HepG2 (cell line): ENCODE measurements at regions not wholly inside any gene's neighbourhood (a gene's known extent, or its start where the extent isn't known, plus 50 kb on each side); places are given as distances from the start of the nearest gene placed in this dataset.

ENCODE experiments used
- ATAC-seq: fragments of 200-7000 bp; cut with Tn5 transposase; 3 replicates; pipeline ENCODE4 v1.9.1; 2020; ENCODE audit warnings: mild to moderate bottlenecking, moderate library complexity
- BruUV-seq: library from RNA; stranded (reverse); fragments of 400-500 nt; replicated peaks from 2 replicates; lab custom pipeline; 2021; lab: Mats Ljungman, UMichigan
- CTCF ChIA-PET: fragments of 300-600 bp; formaldehyde crosslinking; extraction: SDS; loops from one replicate; lab custom pipeline; 2021; ENCODE audit warnings: low total read pairs, inconsistent platforms, low intra/inter-chr PET ratio; lab: Yijun Ruan, JAX
- POLR2A ChIA-PET: fragments of 350-600 bp; sonication (Branson Sonifier 250); formaldehyde crosslinking; loops from one replicate; lab custom pipeline; 2020; ENCODE audit warnings: antibody characterized with exemption, inconsistent platforms; lab: Yijun Ruan, JAX
- DNase-seq: peaks from one replicate; pipeline ENCODE4 v3.0.0-alpha.2; 2015; ENCODE audit warnings: low spot score
- FAIRE-seq: peaks from 3 replicates; lab custom pipeline; 2011; peaks lifted over from hg19 to GRCh38; lab: Jason Lieb, UNC
- H2AFZ ChIP-seq: one replicate; pipeline ENCODE4 v1.6.1; 2011; ENCODE audit warnings: low read length, inconsistent platforms
- H3K27ac ChIP-seq: fragments of 300-600 bp; 3 replicates; pipeline ENCODE4 v1.8.0; 2011; ENCODE audit warnings: mixed run types, mild to moderate bottlenecking, mixed read lengths, low read length, inconsistent platforms; ENCODE audit not compliant: insufficient read depth; ENCODE audit errors: extremely low read length
- H3K27me3 ChIP-seq, 2 experiments: fragments of 200-600 bp in 1 of 2; 2 replicates in 1 of 2; 3 replicates in 1 of 2; pipeline versions ENCODE4 v1.6.0 to v1.8.0; 2011; ENCODE audit warnings: low read length in 2 of 2, mild to moderate bottlenecking in 2 of 2, moderate library complexity in 2 of 2, inconsistent platforms in 1 of 2; ENCODE audit not compliant: insufficient read depth in 2 of 2, control insufficient read depth in 1 of 2
- H3K36me3 ChIP-seq, 2 experiments: fragments of 200-600 bp in 1 of 2; replicated peaks in 1 of 2; 2 replicates in 1 of 2; 3 replicates in 1 of 2; pipeline versions ENCODE4 v1.5.1 to v1.8.0; 2011; ENCODE audit warnings: low read length in 2 of 2, inconsistent platforms in 1 of 2; ENCODE audit not compliant: insufficient read depth in 2 of 2, control insufficient read depth in 1 of 2
- H3K4me1 ChIP-seq: 2 replicates; pipeline ENCODE4 v1.5.1; 2012; ENCODE audit warnings: low read length, inconsistent platforms; ENCODE audit not compliant: insufficient read depth
- H3K4me2 ChIP-seq: 2 replicates; pipeline ENCODE4 v1.6.0; 2011; ENCODE audit warnings: low read depth, low read length, inconsistent platforms
- H3K4me3 ChIP-seq, 3 experiments: fragments of 200-600 bp in 1 of 3; sonication (generic), shearing (Covaris generic) in 1 of 3; replicated peaks in 1 of 3; 2 replicates each; pipeline ENCODE4 v1.5.1; 2011 to 2016; ENCODE audit warnings: low read length in 3 of 3, inconsistent platforms in 2 of 3, low read depth in 2 of 3, mild to moderate bottlenecking in 2 of 3, control low read depth in 1 of 3, mixed read lengths in 1 of 3; ENCODE audit not compliant: insufficient read depth in 1 of 3
- H3K79me2 ChIP-seq: one replicate; pipeline ENCODE4 v1.6.1; 2011; ENCODE audit warnings: low read length, inconsistent platforms; ENCODE audit not compliant: insufficient read depth
- H3K9ac ChIP-seq: 2 replicates; pipeline ENCODE4 v1.6.0; 2011; ENCODE audit warnings: mild to moderate bottlenecking, low read depth, low read length, inconsistent platforms; ENCODE audit not compliant: insufficient read depth
- H3K9me3 ChIP-seq: 2 replicates; pipeline ENCODE4 v1.5.1; 2012; ENCODE audit warnings: mild to moderate bottlenecking, low read length
- H4K20me1 ChIP-seq: 2 replicates; pipeline ENCODE4 v1.6.0; 2011; ENCODE audit warnings: inconsistent platforms, mild to moderate bottlenecking, low read length, moderate library complexity; ENCODE audit not compliant: insufficient read depth
- ATF7 ChIP-seq, 2 experiments: fragments of 450-650 bp in 1 of 2; sonication (generic) in 1 of 2; formaldehyde crosslinking in 1 of 2; IDR thresholded peaks; 2 replicates each; pipeline versions ENCODE4 v1.4.0 to v1.6.1; 2016 to 2020; ENCODE audit warnings: antibody characterized with exemption in 1 of 2, mild to moderate bottlenecking in 1 of 2, missing genetic modification reagents in 1 of 2
- CREB1 ChIP-seq, 2 experiments: fragments of 450-650 bp in 1 of 2; IDR thresholded peaks; 2 replicates each; pipeline ENCODE4 v1.6.1; 2016 to 2017; ENCODE audit warnings: control low read depth in 1 of 2, mild to moderate bottlenecking in 1 of 2, missing compliant biosample characterization in 1 of 2, missing genetic modification characterization in 1 of 2
- GPN1 ChIP-seq: sonication (generic); formaldehyde crosslinking; IDR thresholded peaks from 2 replicates; pipeline ENCODE4 v1.5.1; 2020; ENCODE audit warnings: missing genetic modification reagents, borderline replicate concordance
- SCMH1 ChIP-seq: sonication (generic); formaldehyde crosslinking; IDR thresholded peaks from 2 replicates; pipeline ENCODE4 v1.9.0; 2021; ENCODE audit warnings: missing genetic modification reagents, mild to moderate bottlenecking, borderline replicate concordance
- ZNF446 ChIP-seq: sonication (generic); formaldehyde crosslinking; IDR thresholded peaks from 2 replicates; pipeline ENCODE4 v1.5.0; 2020; ENCODE audit warnings: mild to moderate bottlenecking, missing genetic modification reagents
- ZNF781 ChIP-seq: sonication (generic); formaldehyde crosslinking; IDR thresholded peaks from 2 replicates; pipeline ENCODE4 v1.5.1; 2020; ENCODE audit warnings: borderline replicate concordance, mild to moderate bottlenecking, missing genetic modification reagents; ENCODE audit errors: not compliant biosample characterization
- WGBS: methylation state at CpG from one replicate; pipeline ENCODE4 v1.1.6; 2017; ENCODE audit warnings: low lambda C conversion rate; 5-methylcytosine and 5-hydroxymethylcytosine counted together
- in situ Hi-C: cut with HindIII; loops from 2 replicates; pipeline ENCODE4 v1.10.0; 2017; ENCODE audit warnings: low pct_unique_long_range_greater_than_20kb; ENCODE audit not compliant: extremely low pct_ligation_motif_present
- intact Hi-C: fragments of 100-400 bp; cut with micrococcal nuclease; formaldehyde crosslinking; loops from one replicate; pipeline ENCODE4 v1.10.0; 2022; ENCODE audit not compliant: unreplicated experiment
- TF ChIP-seq, protein P1 (sequence below): sonication (generic); formaldehyde crosslinking; IDR thresholded peaks from 2 replicates; pipeline ENCODE4 v1.4.0; 2020; ENCODE audit warnings: missing genetic modification reagents

DNA sequence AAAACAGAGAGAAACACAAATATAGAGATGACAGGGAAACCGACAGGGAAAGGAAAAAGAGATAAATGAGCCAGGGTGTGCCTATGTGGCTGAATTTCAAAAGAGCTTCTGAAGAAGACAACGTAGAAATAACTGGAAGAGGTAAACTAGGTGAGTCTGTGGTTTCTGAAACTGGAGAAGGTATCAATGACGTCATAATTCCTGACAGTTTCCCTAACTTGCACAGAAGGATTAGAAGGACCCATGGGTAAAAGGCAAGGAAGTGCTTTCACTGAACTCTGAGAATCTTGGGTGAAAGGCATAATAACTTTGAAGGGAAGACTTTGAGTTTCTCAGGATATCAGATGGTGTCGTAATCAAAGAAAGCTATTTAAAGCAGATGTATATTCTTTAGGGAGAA lies 790.8 kb upstream of the NUDT12 start:
- no peaks in the 10 kb centered on the region for H3K36me3 ChIP-seq
- ChIA-PET POLR2A (no interaction called here), CTCF (no interaction called here)
- intact Hi-C loops (no loop called here), in situ Hi-C loops (no loop called here)
- no peak overlapping the region for H3K9ac ChIP-seq
- no peak overlapping the region for H3K4me3 ChIP-seq
- FAIRE-seq (no peak), DNase-seq (no peak)
- H3K4me2 ChIP-seq: no peak overlapping the region
- peak; percentile 93 for TF ChIP-seq CREB1 (IDR thresholded peaks at IDR 0.05)
- no peak for TF ChIP-seq CREB1 (CRISPR knock-in tag; IDR thresholded peaks at IDR 0.05)
- TF ChIP-seq GPN1: no peak
- TF ChIP-seq ZNF446: no peak
- peak; percentile 98 for TF ChIP-seq ATF7 (IDR thresholded peaks at IDR 0.05)
- TF ChIP-seq ATF7 (CRISPR knock-in tag; IDR thresholded peaks at IDR 0.05): no peak
- TF ChIP-seq SCMH1: no peak
- no peak for TF ChIP-seq ZNF781
- TF ChIP-seq, all 625 proteins: peak for 2
- 50% methylated on average over 4 of the region's 4 CpGs for WGBS
- H3K27ac ChIP-seq: no peak overlapping the region
- no TSS peak for BruUV-seq
- H3K27me3 ChIP-seq: no peaks in the 10 kb centered on the region
- no peaks in the 10 kb centered on the region for H4K20me1 ChIP-seq
- no peak for ATAC-seq
- no peaks in the 10 kb centered on the region for H3K9me3 ChIP-seq
- no peaks in the 10 kb centered on the region for H3K79me2 ChIP-seq
- no peak overlapping the region for H2AFZ ChIP-seq
- peaks cover 15% of the 10 kb centered on the region for H3K4me1 ChIP-seq

DNA sequence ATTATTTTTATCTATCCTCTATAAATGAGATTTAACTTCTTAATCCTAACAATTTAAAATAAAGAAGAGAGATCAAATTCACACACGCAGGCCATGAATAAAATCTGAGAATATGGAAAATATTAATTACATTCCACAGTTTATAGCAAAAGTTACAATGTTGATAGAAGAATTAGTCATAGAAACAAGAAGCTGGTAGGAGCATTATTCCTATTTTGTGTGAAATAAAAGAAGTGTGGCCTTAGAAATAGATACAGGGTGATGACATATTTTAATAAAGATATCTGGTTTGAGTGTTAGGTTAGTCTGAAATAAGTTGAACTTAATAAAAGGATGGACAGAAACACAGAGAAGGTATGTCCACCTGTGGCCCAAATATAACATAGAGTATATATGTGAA lies 790.4 kb upstream of the NUDT12 start:
- no peaks in the 10 kb centered on the region for H3K27me3 ChIP-seq
- H3K4me3 ChIP-seq: no peak overlapping the region
- H3K4me2 ChIP-seq: no peak overlapping the region
- no peaks in the 10 kb centered on the region for H3K79me2 ChIP-seq
- no peaks in the 10 kb centered on the region for H3K9me3 ChIP-seq
- H4K20me1 ChIP-seq: no peaks in the 10 kb centered on the region
- CTCF ChIA-PET: no interaction called here
- POLR2A ChIA-PET: interaction anchor here (0.5 kb wide), 1 partner anchor 9 kb away, joined by 3 read pairs; no protein-coding TSS in a partner anchor
- DNase-seq: no peak
- peaks cover 15% of the 10 kb centered on the region for H3K4me1 ChIP-seq
- H3K36me3 ChIP-seq: no peaks in the 10 kb centered on the region
- WGBS: 51% methylated on average over 1 of the region's 1 CpG
- H2AFZ ChIP-seq: no peak overlapping the region
- no TSS peak for BruUV-seq
- no peak overlapping the region for H3K9ac ChIP-seq
- ATAC-seq: no peak
- in situ Hi-C loops: no loop called here
- intact Hi-C loops: no loop called here
- no peak overlapping the region for H3K27ac ChIP-seq
- no peak for FAIRE-seq
- TF ChIP-seq, protein P1, sequence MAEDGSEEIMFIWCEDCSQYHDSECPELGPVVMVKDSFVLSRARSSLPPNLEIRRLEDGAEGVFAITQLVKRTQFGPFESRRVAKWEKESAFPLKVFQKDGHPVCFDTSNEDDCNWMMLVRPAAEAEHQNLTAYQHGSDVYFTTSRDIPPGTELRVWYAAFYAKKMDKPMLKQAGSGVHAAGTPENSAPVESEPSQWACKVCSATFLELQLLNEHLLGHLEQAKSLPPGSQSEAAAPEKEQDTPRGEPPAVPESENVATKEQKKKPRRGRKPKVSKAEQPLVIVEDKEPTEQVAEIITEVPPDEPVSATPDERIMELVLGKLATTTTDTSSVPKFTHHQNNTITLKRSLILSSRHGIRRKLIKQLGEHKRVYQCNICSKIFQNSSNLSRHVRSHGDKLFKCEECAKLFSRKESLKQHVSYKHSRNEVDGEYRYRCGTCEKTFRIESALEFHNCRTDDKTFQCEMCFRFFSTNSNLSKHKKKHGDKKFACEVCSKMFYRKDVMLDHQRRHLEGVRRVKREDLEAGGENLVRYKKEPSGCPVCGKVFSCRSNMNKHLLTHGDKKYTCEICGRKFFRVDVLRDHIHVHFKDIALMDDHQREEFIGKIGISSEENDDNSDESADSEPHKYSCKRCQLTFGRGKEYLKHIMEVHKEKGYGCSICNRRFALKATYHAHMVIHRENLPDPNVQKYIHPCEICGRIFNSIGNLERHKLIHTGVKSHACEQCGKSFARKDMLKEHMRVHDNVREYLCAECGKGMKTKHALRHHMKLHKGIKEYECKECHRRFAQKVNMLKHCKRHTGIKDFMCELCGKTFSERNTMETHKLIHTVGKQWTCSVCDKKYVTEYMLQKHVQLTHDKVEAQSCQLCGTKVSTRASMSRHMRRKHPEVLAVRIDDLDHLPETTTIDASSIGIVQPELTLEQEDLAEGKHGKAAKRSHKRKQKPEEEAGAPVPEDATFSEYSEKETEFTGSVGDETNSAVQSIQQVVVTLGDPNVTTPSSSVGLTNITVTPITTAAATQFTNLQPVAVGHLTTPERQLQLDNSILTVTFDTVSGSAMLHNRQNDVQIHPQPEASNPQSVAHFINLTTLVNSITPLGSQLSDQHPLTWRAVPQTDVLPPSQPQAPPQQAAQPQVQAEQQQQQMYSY (CRISPR knock-in tag): no peak
